ENCODE measurements at regions not wholly inside any gene's neighbourhood (a gene's known extent, or its start where the extent isn't known, plus 50 kb on each side); places are given as distances from the start of the nearest gene placed in this dataset.

DNA sequence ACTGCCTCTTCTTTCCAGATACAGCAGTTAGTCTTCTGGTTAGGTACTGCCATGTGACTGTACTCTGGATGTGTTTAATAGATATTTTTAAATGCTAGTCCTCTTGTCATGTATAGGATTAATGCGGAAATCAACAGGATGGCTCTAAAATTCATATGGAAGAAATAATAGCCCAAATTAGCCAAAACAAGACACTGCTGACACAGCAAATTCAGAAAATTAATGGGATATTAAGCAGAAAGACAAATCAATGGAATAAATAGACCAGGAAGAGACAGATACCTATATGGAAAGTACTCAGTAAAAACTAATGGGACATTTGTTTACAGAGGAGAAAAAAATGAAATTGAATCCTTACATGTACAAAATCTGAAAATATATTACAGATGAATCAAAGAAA lies 679.3 kb upstream of the PCDH20 start:
- TF ChIP-seq POLR2A (IDR thresholded peaks at IDR 0.05; ENCODE audit: low read length) (no peak), GATA1 (IDR thresholded peaks at IDR 0.05; ENCODE audit: low read depth, low read length) (no peak)
